ENCODE measurements at regions not wholly inside any gene's neighbourhood (a gene's known extent, or its start where the extent isn't known, plus 50 kb on each side); places are given as distances from the start of the nearest gene placed in this dataset.

DNA sequence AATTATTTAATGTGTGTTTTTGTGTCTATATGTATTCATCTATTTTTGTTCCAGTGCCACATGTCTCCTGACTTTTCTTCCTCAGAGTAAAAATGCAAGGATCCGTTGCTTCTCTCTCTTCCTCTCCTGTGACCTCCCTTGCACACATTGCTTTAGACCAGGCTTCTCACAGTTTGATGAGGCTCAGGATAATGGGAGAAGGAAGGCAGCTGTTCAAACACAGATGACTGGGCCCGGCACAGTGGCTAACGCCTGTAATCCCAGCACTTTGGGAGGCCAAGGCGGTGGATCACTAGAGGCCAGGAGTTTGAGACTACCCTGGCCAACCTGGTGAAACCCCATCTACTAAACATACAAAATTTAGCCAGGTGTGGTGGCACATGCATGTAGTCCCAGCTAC, 241.9 kb downstream of the SAMD5 start:
- Histone ChIP-seq H3K9me3 (peaks cover 6% of the 10 kb centered on the region), H3K27me3 (ENCODE audit: insufficient read depth in 3 of 3, low read length in 2 of 3) (no peaks in the 10 kb centered on the region), H3K27ac (no peak overlapping the region), H3K4me3 (no peak overlapping the region), H3K4me1 (no peaks in the 10 kb centered on the region), H3K36me3 (ENCODE audit: insufficient read depth in 1 of 2, low read depth in 1 of 2) (no peaks in the 10 kb centered on the region)
- no peak for DNase-seq
- TF ChIP-seq, protein P1, sequence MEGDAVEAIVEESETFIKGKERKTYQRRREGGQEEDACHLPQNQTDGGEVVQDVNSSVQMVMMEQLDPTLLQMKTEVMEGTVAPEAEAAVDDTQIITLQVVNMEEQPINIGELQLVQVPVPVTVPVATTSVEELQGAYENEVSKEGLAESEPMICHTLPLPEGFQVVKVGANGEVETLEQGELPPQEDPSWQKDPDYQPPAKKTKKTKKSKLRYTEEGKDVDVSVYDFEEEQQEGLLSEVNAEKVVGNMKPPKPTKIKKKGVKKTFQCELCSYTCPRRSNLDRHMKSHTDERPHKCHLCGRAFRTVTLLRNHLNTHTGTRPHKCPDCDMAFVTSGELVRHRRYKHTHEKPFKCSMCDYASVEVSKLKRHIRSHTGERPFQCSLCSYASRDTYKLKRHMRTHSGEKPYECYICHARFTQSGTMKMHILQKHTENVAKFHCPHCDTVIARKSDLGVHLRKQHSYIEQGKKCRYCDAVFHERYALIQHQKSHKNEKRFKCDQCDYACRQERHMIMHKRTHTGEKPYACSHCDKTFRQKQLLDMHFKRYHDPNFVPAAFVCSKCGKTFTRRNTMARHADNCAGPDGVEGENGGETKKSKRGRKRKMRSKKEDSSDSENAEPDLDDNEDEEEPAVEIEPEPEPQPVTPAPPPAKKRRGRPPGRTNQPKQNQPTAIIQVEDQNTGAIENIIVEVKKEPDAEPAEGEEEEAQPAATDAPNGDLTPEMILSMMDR (IDR thresholded peaks at IDR 0.05), result no peak
- no peak for ATAC-seq
- 52 to 64% (median 53%) methylated on average over 4 of the region's 4 CpGs for WGBS, 3 donors
- intact Hi-C loops (cut with DNase I), result no loop called here

DNA sequence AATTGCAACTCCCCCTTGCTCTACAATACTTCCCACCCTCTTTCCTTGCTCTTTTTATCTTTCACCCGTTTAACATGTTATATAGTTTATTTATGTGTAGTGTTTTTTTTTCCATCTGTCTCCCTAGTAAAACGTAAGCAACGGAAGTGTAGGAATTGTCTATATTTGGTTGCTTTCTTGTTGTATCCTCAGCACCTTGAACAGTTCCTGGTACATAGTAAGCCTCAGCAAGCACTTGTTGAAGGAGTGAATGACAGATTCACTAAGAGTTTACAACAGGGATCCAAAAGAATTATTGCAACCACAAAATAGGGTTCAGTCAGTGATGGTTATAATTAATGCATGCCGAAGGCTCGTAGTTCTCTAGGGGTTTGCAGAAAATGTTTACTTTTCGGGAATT, 242.7 kb downstream of the SAMD5 start:
- Histone ChIP-seq H3K4me3 (no peak overlapping the region), H3K36me3 (ENCODE audit: insufficient read depth in 1 of 2, low read depth in 1 of 2) (no peaks in the 10 kb centered on the region), H3K9me3 (peaks cover 6% of the 10 kb centered on the region), H3K4me1 (no peaks in the 10 kb centered on the region), H3K27ac (no peak overlapping the region), H3K27me3 (ENCODE audit: insufficient read depth in 3 of 3, low read length in 2 of 3) (no peaks in the 10 kb centered on the region)
- TF ChIP-seq, protein P1 (IDR thresholded peaks at IDR 0.05), result no peak
- DNase-seq, result no peak
- no peak for ATAC-seq
- 70 to 75% (median 71%) methylated on average over 6 of the region's 6 CpGs for WGBS, 3 donors
- intact Hi-C loops (cut with DNase I), result no loop called here

DNA sequence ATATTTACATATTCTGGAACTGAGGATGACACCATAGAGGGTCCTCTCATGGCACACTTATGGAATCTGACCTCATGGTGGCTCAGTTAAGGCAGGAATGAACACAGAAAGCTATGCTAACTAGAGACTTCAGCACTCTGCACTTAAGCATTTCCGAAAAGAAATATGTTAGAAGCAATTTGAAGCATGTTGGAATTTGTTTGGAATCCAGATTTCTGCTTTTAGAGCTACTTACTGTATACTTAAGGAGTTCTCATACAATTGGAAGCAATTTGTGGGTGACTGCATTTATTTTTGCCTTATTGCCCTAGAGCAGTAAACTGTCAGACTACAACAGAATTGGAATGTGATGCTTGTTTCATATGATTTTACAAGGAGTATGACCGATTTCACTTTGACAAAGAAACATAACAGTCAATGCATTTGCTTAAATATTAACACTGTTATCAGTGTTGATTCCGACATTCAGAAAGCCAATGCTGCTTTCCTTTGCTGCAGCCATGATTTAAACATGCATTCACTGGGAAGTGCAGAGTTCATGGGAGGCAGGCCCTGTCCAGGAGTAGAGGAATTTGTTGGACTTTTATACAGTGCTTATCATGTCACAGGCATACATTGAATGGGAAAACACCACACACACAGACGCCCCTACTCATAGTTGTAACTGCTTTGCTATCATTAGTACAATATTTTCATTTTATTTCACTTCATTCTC, 244.4 kb downstream of the SAMD5 start:
- Histone ChIP-seq H3K4me3 (no peak overlapping the region), H3K27ac (no peak overlapping the region), H3K4me1 (no peaks in the 10 kb centered on the region), H3K9me3 (peaks cover 6% of the 10 kb centered on the region), H3K36me3 (ENCODE audit: insufficient read depth in 1 of 2, low read depth in 1 of 2) (no peaks in the 10 kb centered on the region), H3K27me3 (ENCODE audit: insufficient read depth in 3 of 3, low read length in 2 of 3) (no peaks in the 10 kb centered on the region)
- DNase-seq (no peak), ATAC-seq (no peak)
- TF ChIP-seq, protein P1 (IDR thresholded peaks at IDR 0.05), result no peak
- intact Hi-C loops (cut with DNase I), result no loop called here
- WGBS, 3 donors, result 72 to 79% (median 74%) methylated on average over 4 of the region's 4 CpGs

DNA sequence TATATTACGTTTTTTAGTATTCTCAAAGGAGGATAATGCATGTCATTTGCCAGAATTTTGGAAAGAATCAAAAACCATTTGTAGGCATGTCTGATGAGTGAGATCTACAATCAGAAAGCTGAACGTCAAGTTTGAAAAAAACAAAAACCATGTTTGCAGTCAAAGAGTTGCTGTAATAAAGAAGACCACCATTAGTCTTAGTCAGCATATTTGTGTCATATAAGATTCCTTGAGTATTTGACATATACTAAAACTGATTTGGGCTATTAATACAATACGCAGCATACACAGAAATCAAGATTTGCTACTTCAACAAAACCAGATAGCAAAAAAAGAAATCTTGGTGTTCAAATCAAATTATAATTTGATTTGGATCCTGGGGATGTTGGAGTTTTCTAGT, 247.5 kb downstream of the SAMD5 start:
- WGBS, 3 donors, result 72 to 80% (median 77%) methylated on average over 3 of the region's 3 CpGs
- Histone ChIP-seq H3K36me3 (ENCODE audit: insufficient read depth in 1 of 2, low read depth in 1 of 2) (no peaks in the 10 kb centered on the region), H3K4me3 (no peak overlapping the region), H3K9me3 (peaks cover 6% of the 10 kb centered on the region), H3K27ac (no peak overlapping the region), H3K27me3 (ENCODE audit: insufficient read depth in 3 of 3, low read length in 2 of 3) (no peaks in the 10 kb centered on the region), H3K4me1 (no peaks in the 10 kb centered on the region)
- TF ChIP-seq, protein P1 (IDR thresholded peaks at IDR 0.05), result no peak
- no peak for ATAC-seq
- DNase-seq, result no peak
- intact Hi-C loops (cut with DNase I), result no loop called here

DNA sequence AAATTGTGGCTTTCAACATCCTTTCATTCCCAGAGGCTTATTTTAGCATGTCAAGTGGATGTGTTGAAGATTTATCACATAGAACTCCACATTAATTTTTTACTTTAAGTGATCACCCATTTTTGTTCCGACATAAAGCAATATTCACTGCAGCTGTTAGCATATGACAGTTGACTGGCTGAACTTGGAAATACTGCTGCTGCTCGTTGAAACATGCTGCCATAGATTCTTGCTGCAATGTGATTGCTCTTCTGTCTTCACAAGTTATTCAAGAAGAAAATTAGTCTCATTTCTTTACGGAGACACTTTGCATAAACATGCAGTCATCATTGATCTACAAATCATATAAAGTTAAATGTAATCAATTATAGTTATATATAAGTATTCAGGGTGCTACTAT, 248.4 kb downstream of the SAMD5 start:
- TF ChIP-seq, protein P1 (IDR thresholded peaks at IDR 0.05), result no peak
- Histone ChIP-seq H3K36me3 (ENCODE audit: insufficient read depth in 1 of 2, low read depth in 1 of 2) (no peaks in the 10 kb centered on the region), H3K27ac (no peak overlapping the region), H3K4me3 (no peak overlapping the region), H3K27me3 (ENCODE audit: insufficient read depth in 3 of 3, low read length in 2 of 3) (no peaks in the 10 kb centered on the region), H3K9me3 (peaks cover 6% of the 10 kb centered on the region), H3K4me1 (no peaks in the 10 kb centered on the region)
- intact Hi-C loops (cut with DNase I), result no loop called here
- ATAC-seq, result no peak
- 56 to 68% (median 61%) methylated on average over 3 of the region's 3 CpGs for WGBS, 3 donors
- no peak for DNase-seq
